ENCODE measurements at regions not wholly inside any gene's neighbourhood (a gene's known extent, or its start where the extent isn't known, plus 50 kb on each side); places are given as distances from the start of the nearest gene placed in this dataset.

DNA sequence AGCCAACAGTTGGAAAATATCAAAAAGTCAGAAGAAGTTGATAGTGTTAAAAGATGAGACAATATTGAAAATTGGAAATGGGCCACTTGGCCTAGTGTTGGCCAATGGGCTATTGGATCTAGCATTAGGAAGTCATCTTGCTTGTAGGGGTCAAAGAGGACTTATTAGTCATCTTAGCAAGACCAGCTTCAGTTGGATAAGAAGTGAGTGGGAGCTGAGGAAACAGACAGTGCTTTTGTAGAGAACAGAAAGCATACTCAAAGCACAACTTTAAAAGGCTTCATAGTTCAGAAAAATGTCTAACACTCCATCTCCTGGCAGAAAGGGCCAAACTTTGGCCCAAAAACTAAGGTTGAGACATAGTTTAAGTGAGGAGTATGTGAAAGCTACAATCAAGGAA lies 139.9 kb upstream of the PKN2 start:
- no peak for DNase-seq (ENCODE audit: low spot score)
- no peak overlapping the region for H3K9ac ChIP-seq (ENCODE audit: low read depth in 1 of 2, low read length in 2 of 2)
- no peaks in the 10 kb centered on the region for H3K9me3 ChIP-seq (ENCODE audit: control insufficient read depth in 4 of 4, low read length in 3 of 4)
- H3K36me3 ChIP-seq (ENCODE audit: control insufficient read depth in 4 of 4, insufficient read depth in 3 of 4, low read depth in 1 of 4, low read length in 3 of 4): no peaks in the 10 kb centered on the region
- no peak overlapping the region for H3K27ac ChIP-seq (ENCODE audit: low read depth in 1 of 2, low read length in 2 of 2)
- TF ChIP-seq FOXA2 (IDR thresholded peaks at IDR 0.05): no peak
- H3K27me3 ChIP-seq (ENCODE audit: control insufficient read depth in 4 of 4, insufficient read depth in 4 of 4, low read length in 3 of 4): no peaks in the 10 kb centered on the region
- no peak overlapping the region for H3K4me3 ChIP-seq (ENCODE audit: low read depth in 1 of 3, low read length in 3 of 3)
- peaks cover 7 to 18% (median 9%) of the 10 kb centered on the region in 4 donors for H3K4me1 ChIP-seq (ENCODE audit: control insufficient read depth in 4 of 4, insufficient read depth in 4 of 4, low read length in 3 of 4)

DNA sequence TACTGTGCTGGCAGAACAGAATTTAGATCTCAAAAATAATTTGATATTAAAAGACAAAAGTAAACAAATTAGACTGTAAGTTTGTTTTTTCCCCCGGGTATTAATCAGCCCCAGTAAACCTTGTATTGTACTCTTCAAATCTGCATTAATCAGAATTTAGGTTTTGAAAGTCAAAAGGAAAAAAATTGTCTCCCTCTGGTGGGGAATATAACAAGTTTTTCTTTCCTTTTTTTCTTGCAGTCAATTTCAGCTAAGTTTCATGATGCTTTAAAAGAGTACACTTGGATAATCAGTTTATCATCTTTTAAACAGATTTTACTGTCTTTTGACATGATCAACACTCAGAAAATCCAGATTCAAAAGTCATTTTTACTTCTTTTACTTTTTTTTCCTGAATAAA lies 134.5 kb upstream of the PKN2 start:
- Histone ChIP-seq H3K9ac (ENCODE audit: low read depth in 1 of 2, low read length in 2 of 2) (no peak overlapping the region), H3K4me3 (ENCODE audit: low read depth in 1 of 3, low read length in 3 of 3) (no peak overlapping the region), H3K36me3 (ENCODE audit: control insufficient read depth in 4 of 4, insufficient read depth in 3 of 4, low read depth in 1 of 4, low read length in 3 of 4) (no peaks in the 10 kb centered on the region), H3K4me1 (ENCODE audit: control insufficient read depth in 4 of 4, insufficient read depth in 4 of 4, low read length in 3 of 4) (no peaks in the 10 kb centered on the region), H3K9me3 (ENCODE audit: control insufficient read depth in 4 of 4, low read length in 3 of 4) (no peaks in the 10 kb centered on the region), H3K27ac (ENCODE audit: low read depth in 1 of 2, low read length in 2 of 2) (no peak overlapping the region), H3K27me3 (ENCODE audit: control insufficient read depth in 4 of 4, insufficient read depth in 4 of 4, low read length in 3 of 4) (no peaks in the 10 kb centered on the region)
- 14% methylated on average over 1 of the region's 1 CpG for WGBS
- DNase-seq (ENCODE audit: low spot score): no peak
- TF ChIP-seq, protein P1, sequence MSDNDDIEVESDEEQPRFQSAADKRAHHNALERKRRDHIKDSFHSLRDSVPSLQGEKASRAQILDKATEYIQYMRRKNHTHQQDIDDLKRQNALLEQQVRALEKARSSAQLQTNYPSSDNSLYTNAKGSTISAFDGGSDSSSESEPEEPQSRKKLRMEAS (IDR thresholded peaks at IDR 0.05): no peak
- peak; percentile 76 to 78 for TF ChIP-seq RAD21 (IDR thresholded peaks at IDR 0.05)
- no peak for TF ChIP-seq GABPA (IDR thresholded peaks at IDR 0.05 in 1 of 2, conservative IDR thresholded peaks at IDR 0.05 in 1 of 2)
- TF ChIP-seq TAF1 (conservative IDR thresholded peaks at IDR 0.05): no peak
- TF ChIP-seq, protein P2, sequence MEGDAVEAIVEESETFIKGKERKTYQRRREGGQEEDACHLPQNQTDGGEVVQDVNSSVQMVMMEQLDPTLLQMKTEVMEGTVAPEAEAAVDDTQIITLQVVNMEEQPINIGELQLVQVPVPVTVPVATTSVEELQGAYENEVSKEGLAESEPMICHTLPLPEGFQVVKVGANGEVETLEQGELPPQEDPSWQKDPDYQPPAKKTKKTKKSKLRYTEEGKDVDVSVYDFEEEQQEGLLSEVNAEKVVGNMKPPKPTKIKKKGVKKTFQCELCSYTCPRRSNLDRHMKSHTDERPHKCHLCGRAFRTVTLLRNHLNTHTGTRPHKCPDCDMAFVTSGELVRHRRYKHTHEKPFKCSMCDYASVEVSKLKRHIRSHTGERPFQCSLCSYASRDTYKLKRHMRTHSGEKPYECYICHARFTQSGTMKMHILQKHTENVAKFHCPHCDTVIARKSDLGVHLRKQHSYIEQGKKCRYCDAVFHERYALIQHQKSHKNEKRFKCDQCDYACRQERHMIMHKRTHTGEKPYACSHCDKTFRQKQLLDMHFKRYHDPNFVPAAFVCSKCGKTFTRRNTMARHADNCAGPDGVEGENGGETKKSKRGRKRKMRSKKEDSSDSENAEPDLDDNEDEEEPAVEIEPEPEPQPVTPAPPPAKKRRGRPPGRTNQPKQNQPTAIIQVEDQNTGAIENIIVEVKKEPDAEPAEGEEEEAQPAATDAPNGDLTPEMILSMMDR (IDR thresholded peaks at IDR 0.05; ENCODE audit: low read depth, low read length, missing input control): peak; percentile 41

DNA sequence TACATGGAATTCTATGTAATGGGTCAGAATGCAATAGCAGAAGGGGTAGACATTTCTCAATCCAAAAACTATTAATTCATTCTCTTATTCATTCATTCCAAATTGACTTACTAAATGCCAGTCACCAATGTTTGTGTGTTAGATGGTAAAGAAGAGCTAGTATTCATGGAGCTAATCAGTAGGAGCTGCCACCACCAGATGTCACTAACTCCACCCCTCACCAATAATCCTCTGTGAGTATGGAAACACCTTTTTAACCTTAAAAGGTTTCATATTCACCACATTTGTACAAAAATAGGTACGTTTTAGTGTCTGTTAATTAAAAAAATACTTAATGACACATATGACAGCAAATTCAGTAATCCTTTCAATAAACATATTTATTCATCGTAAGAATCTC lies 131.8 kb upstream of the PKN2 start:
- Histone ChIP-seq H3K4me1 (ENCODE audit: control insufficient read depth in 4 of 4, insufficient read depth in 4 of 4, low read length in 3 of 4) (no peaks in the 10 kb centered on the region), H3K27ac (ENCODE audit: low read depth in 1 of 2, low read length in 2 of 2) (no peak overlapping the region), H3K27me3 (ENCODE audit: control insufficient read depth in 4 of 4, insufficient read depth in 4 of 4, low read length in 3 of 4) (no peaks in the 10 kb centered on the region), H3K4me3 (ENCODE audit: low read depth in 1 of 3, low read length in 3 of 3) (no peak overlapping the region), H3K9me3 (ENCODE audit: control insufficient read depth in 4 of 4, low read length in 3 of 4) (no peaks in the 10 kb centered on the region), H3K9ac (ENCODE audit: low read depth in 1 of 2, low read length in 2 of 2) (no peak overlapping the region), H3K36me3 (ENCODE audit: control insufficient read depth in 4 of 4, insufficient read depth in 3 of 4, low read depth in 1 of 4, low read length in 3 of 4) (no peaks in the 10 kb centered on the region)
- WGBS: 73% methylated on average over 2 of the region's 2 CpGs
- no peak for DNase-seq (ENCODE audit: low spot score)
- no peak for TF ChIP-seq JUND (IDR thresholded peaks at IDR 0.05)
- TF ChIP-seq RAD21 (IDR thresholded peaks at IDR 0.05): peak; percentile 42 to 54
- no peak for TF ChIP-seq FOXA2 (IDR thresholded peaks at IDR 0.05)
- no peak for TF ChIP-seq YY1 (IDR thresholded peaks at IDR 0.05)
- no peak for TF ChIP-seq NR2F2 (IDR thresholded peaks at IDR 0.05)

DNA sequence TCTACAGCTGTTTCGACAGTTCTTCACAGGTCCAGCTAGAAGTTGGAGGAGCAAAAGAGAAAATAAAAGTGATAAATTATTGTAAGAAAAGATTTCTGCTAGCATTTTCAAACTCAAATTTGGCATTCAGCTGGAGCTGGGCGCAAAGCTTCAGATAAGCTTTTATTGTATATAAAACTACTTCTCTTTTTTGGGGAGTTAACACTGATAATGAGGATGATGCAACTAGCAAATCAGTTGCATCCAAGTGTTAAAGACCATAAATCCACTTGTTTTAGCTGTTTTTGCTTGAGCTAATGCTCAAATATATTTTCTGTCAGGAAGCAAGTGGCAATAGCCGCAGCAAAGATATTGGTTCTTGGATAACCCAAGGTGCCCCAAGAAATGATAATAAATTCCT lies 127.1 kb upstream of the PKN2 start:
- H3K4me3 ChIP-seq (ENCODE audit: low read depth in 1 of 3, low read length in 3 of 3): no peak overlapping the region
- H3K4me1 ChIP-seq (ENCODE audit: control insufficient read depth in 4 of 4, insufficient read depth in 4 of 4, low read length in 3 of 4): no peaks in the 10 kb centered on the region
- no peaks in the 10 kb centered on the region for H3K9me3 ChIP-seq (ENCODE audit: control insufficient read depth in 4 of 4, low read length in 3 of 4)
- no peaks in the 10 kb centered on the region for H3K27me3 ChIP-seq (ENCODE audit: control insufficient read depth in 4 of 4, insufficient read depth in 4 of 4, low read length in 3 of 4)
- no peak overlapping the region for H3K27ac ChIP-seq (ENCODE audit: low read depth in 1 of 2, low read length in 2 of 2)
- 90% methylated on average over 3 of the region's 3 CpGs for WGBS
- H3K36me3 ChIP-seq (ENCODE audit: control insufficient read depth in 4 of 4, insufficient read depth in 3 of 4, low read depth in 1 of 4, low read length in 3 of 4): no peaks in the 10 kb centered on the region
- no peak for DNase-seq (ENCODE audit: low spot score)
- TF ChIP-seq, protein P1 (IDR thresholded peaks at IDR 0.05): no peak
- H3K9ac ChIP-seq (ENCODE audit: low read depth in 1 of 2, low read length in 2 of 2): no peak overlapping the region
